GM10248 (cell line): ENCODE measurements at regions not wholly inside any gene's neighbourhood (a gene's known extent, or its start where the extent isn't known, plus 50 kb on each side); places are given as distances from the start of the nearest gene placed in this dataset.

Source experiments
- CTCF ChIA-PET: fragments of 300-600 bp; sonication (Branson Sonifier 250); formaldehyde crosslinking; extraction: SDS; loops from one replicate; lab custom pipeline; 2021; ENCODE audit warnings: antibody characterized with exemption; lab: Yijun Ruan, JAX
- POLR2A ChIA-PET: fragments of 350-650 bp; sonication (Branson Sonifier 250); formaldehyde crosslinking; extraction: SDS; loops from one replicate; lab custom pipeline; 2020; ENCODE audit warnings: antibody characterized with exemption; lab: Yijun Ruan, JAX
- DNase-seq: peaks from one replicate; pipeline ENCODE4 v3.0.0; 2012; ENCODE audit errors: extremely low spot score
- CTCF ChIP-seq: IDR thresholded peaks from 2 replicates; pipeline ENCODE4 v1.5.1; 2012; ENCODE audit warnings: mild to moderate bottlenecking, low read depth; ENCODE audit errors: extremely low read depth, missing control alignments, control extremely low read depth

GRCh38 chr20:1831606-1832005 is 63.6 kb upstream of the SIRPA start:
- CTCF ChIA-PET = interaction anchor here (0.9 to 1.0 kb wide), 2 partner anchors 11 to 255 kb away, joined by 3 to 4 read pairs; no protein-coding TSS in a partner anchor
- POLR2A ChIA-PET = no interaction called here
- no peak for TF ChIP-seq CTCF
- DNase-seq = no peak

- DNase-seq = no peak
- TF ChIP-seq CTCF = no peak
- ChIA-PET POLR2A (no interaction called here), CTCF (interaction anchor here (1.0 to 1.2 kb wide), 2 partner anchors 54 to 255 kb away, joined by 3 read pairs; no protein-coding TSS in a partner anchor)
Observed at GRCh38 chr20:1831096-1831495, 64.1 kb upstream of the SIRPA start.

- POLR2A ChIA-PET = no interaction called here
- no peak for DNase-seq
- CTCF ChIA-PET = interaction anchor here (1.2 kb wide), 1 partner anchor 53 kb away, joined by 3 read pairs; no protein-coding TSS in a partner anchor
Observed at GRCh38 chr20:1830240-1830639, 65.0 kb upstream of the SIRPA start.

GRCh38 chr20:1829531-1829930 is 65.7 kb upstream of the SIRPA start:
- no peak for DNase-seq
- ChIA-PET CTCF (interaction anchor here (1.0 kb wide), 1 partner anchor 52 kb away, joined by 3 read pairs; no protein-coding TSS in a partner anchor), POLR2A (no interaction called here)
- TF ChIP-seq CTCF = no peak

More at GRCh38 chr20:1830240-1830639, 65.0 kb upstream of the SIRPA start:
- TF ChIP-seq CTCF = no peak

- DNase-seq = no peak
- TF ChIP-seq CTCF = no peak
- POLR2A ChIA-PET = no interaction called here
- CTCF ChIA-PET = interaction anchor here (1.0 kb wide), 1 partner anchor 52 kb away, joined by 3 read pairs; no protein-coding TSS in a partner anchor
Observed at GRCh38 chr20:1828786-1829131, 66.4 kb upstream of the SIRPA start.

GRCh38 chr20:1827974-1828785 is 67.0 kb upstream of the SIRPA start:
- TF ChIP-seq CTCF = no peak
- ChIA-PET POLR2A (no interaction called here), CTCF (interaction anchor here (1.0 kb wide), 1 partner anchor 51 kb away, joined by 3 read pairs; no protein-coding TSS in a partner anchor)
- no peak for DNase-seq
